ENCODE measurements at regions not wholly inside any gene's neighbourhood (a gene's known extent, or its start where the extent isn't known, plus 50 kb on each side); places are given as distances from the start of the nearest gene placed in this dataset.

DNA sequence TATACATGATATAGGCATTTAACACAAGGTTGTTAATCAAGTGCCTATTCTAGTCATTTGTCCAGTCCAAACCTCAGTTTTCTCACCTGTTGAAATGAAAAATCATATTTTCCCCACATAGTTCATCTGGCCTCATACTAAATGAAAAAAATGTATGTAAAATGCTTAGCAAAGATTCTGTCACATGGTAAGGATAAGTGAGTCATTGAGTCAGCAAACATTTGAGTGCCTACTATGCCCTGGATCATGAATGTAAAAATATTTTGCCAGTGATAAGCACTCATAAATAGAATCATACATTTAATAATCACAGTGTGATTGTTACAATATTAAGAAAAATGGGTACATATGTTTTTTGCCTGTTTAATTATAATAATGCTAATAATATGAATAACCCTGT lies 181.2 kb upstream of the PAPPA start:
- Mint-ChIP-seq H3K4me1 (ENCODE audit: low read depth) (no peaks in the 10 kb centered on the region), H3K9me3 (ENCODE audit: low read depth) (peaks cover 3% of the 10 kb centered on the region), H3K27me3 (no peaks in the 10 kb centered on the region), H3K4me3 (ENCODE audit: low read depth) (no peak overlapping the region), H3K27ac (no peak overlapping the region), H3K36me3 (ENCODE audit: insufficient read depth) (no peaks in the 10 kb centered on the region)
- no peak for DNase-seq (ENCODE audit: low spot score, unreplicated experiment)
- TF ChIP-seq, protein P1, sequence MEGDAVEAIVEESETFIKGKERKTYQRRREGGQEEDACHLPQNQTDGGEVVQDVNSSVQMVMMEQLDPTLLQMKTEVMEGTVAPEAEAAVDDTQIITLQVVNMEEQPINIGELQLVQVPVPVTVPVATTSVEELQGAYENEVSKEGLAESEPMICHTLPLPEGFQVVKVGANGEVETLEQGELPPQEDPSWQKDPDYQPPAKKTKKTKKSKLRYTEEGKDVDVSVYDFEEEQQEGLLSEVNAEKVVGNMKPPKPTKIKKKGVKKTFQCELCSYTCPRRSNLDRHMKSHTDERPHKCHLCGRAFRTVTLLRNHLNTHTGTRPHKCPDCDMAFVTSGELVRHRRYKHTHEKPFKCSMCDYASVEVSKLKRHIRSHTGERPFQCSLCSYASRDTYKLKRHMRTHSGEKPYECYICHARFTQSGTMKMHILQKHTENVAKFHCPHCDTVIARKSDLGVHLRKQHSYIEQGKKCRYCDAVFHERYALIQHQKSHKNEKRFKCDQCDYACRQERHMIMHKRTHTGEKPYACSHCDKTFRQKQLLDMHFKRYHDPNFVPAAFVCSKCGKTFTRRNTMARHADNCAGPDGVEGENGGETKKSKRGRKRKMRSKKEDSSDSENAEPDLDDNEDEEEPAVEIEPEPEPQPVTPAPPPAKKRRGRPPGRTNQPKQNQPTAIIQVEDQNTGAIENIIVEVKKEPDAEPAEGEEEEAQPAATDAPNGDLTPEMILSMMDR (IDR thresholded peaks at IDR 0.05; ENCODE audit: unreplicated experiment), result no peak

DNA sequence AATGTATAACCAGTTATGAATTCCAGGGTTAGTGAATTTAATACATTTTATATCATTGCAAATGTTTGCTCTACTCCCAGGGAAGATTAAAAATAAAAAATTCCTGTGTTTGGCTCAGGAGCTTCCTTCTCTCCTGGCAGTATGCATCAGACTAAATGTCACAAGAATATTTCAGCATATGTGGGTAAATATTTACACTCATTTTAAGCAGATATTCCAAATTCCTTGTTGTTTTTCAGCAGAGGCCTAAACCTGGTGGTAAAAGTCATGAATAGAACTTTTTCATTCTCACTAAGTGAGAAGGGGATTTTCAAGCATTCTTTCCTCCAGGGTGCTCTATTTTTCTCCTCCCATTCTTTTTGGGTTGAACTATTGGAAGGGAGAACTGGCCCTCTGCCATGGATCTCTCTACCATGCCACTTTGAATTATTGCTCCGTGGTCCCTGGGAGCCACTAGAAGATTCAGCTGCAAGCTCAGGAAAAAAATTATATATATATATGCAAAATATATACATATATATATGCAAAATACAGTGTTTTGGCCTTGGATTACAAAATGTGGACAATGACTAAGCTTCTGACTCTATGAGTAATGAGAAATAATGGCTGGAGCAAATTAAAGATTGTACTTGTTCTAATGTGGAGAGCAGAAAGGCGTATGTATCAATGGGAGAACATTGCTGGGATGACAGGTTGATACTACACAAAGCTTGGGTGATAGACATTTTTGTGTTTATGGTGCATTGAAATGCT lies 180.6 kb upstream of the PAPPA start:
- DNase-seq (ENCODE audit: low spot score, unreplicated experiment), result no peak
- Mint-ChIP-seq H3K27ac (no peak overlapping the region), H3K4me1 (ENCODE audit: low read depth) (no peaks in the 10 kb centered on the region), H3K9me3 (ENCODE audit: low read depth) (peaks cover 3% of the 10 kb centered on the region), H3K36me3 (ENCODE audit: insufficient read depth) (no peaks in the 10 kb centered on the region), H3K4me3 (ENCODE audit: low read depth) (no peak overlapping the region), H3K27me3 (no peaks in the 10 kb centered on the region)
- TF ChIP-seq, protein P1 (IDR thresholded peaks at IDR 0.05; ENCODE audit: unreplicated experiment), result no peak

GRCh38 chr9:115976781-115977180 lies 176.8 kb upstream of the PAPPA start:
- Mint-ChIP-seq H3K4me1 (ENCODE audit: low read depth) (peaks cover 3% of the 10 kb centered on the region), H3K27ac (no peak overlapping the region), H3K36me3 (ENCODE audit: insufficient read depth) (no peaks in the 10 kb centered on the region), H3K27me3 (no peaks in the 10 kb centered on the region), H3K4me3 (ENCODE audit: low read depth) (no peak overlapping the region), H3K9me3 (ENCODE audit: low read depth) (peaks cover 3% of the 10 kb centered on the region)
- TF ChIP-seq, protein P1 (IDR thresholded peaks at IDR 0.05; ENCODE audit: unreplicated experiment), result no peak
- DNase-seq (ENCODE audit: low spot score, unreplicated experiment), result no peak

GRCh38 chr9:115978091-115978490 lies 175.5 kb upstream of the PAPPA start:
- Mint-ChIP-seq H3K27me3 (no peaks in the 10 kb centered on the region), H3K4me3 (ENCODE audit: low read depth) (no peak overlapping the region), H3K4me1 (ENCODE audit: low read depth) (peaks cover 3% of the 10 kb centered on the region), H3K36me3 (ENCODE audit: insufficient read depth) (no peaks in the 10 kb centered on the region), H3K9me3 (ENCODE audit: low read depth) (peaks cover 3% of the 10 kb centered on the region), H3K27ac (no peak overlapping the region)
- TF ChIP-seq, protein P1 (IDR thresholded peaks at IDR 0.05; ENCODE audit: unreplicated experiment), result no peak
- no peak for DNase-seq (ENCODE audit: low spot score, unreplicated experiment)

GRCh38 chr9:115978659-115979096 lies 174.9 kb upstream of the PAPPA start:
- Mint-ChIP-seq H3K27ac (no peak overlapping the region), H3K4me3 (ENCODE audit: low read depth) (no peak overlapping the region), H3K27me3 (no peaks in the 10 kb centered on the region), H3K36me3 (ENCODE audit: insufficient read depth) (no peaks in the 10 kb centered on the region), H3K4me1 (ENCODE audit: low read depth) (peaks cover 3% of the 10 kb centered on the region), H3K9me3 (ENCODE audit: low read depth) (peaks cover 3% of the 10 kb centered on the region)
- TF ChIP-seq, protein P1 (IDR thresholded peaks at IDR 0.05; ENCODE audit: unreplicated experiment), result no peak
- DNase-seq (ENCODE audit: low spot score, unreplicated experiment), result no peak
